HepG2 (cell line): ENCODE measurements at regions not wholly inside any gene's neighbourhood (a gene's known extent, or its start where the extent isn't known, plus 50 kb on each side); places are given as distances from the start of the nearest gene placed in this dataset.

Source experiments
- ETV5 ChIP-seq: IDR thresholded peaks from 2 replicates; pipeline ENCODE4 v1.6.1; 2018; ENCODE audit warnings: missing biosample characterization, missing genetic modification reagents, inconsistent platforms, borderline replicate concordance
- HNRNPK ChIP-seq: fragments of 200-400 bp; formaldehyde crosslinking; IDR thresholded peaks from 2 replicates; pipeline ENCODE4 v1.6.1; 2018; ENCODE audit warnings: low read length, low read depth, moderate library complexity, mild to moderate bottlenecking; ENCODE audit not compliant: poor library complexity, severe bottlenecking
- MYC ChIP-seq: sonication (generic); formaldehyde crosslinking; IDR thresholded peaks from 2 replicates; pipeline ENCODE4 v1.9.0; 2021; ENCODE audit warnings: missing genetic modification reagents, borderline replicate concordance
- RAD21 ChIP-seq: fragments of 450-650 bp; formaldehyde crosslinking; IDR thresholded peaks from 2 replicates; pipeline ENCODE4 v1.5.0; 2020; ENCODE audit warnings: mild to moderate bottlenecking
- TAF1 ChIP-seq: sonication (generic); formaldehyde crosslinking; IDR thresholded peaks from 2 replicates; pipeline ENCODE4 v1.4.0; 2020; ENCODE audit warnings: missing genetic modification reagents
- TCF12 ChIP-seq, 2 experiments: fragments of 450-650 bp in 1 of 2; sonication (generic) in 1 of 2; formaldehyde crosslinking in 1 of 2; IDR thresholded peaks; 2 replicates each; pipeline versions ENCODE4 v1.6.1 to v1.8.0; 2017 to 2022; ENCODE audit warnings: antibody characterized with exemption in 1 of 2, mild to moderate bottlenecking in 1 of 2, missing genetic modification reagents in 1 of 2, moderate library complexity in 1 of 2
- ZBTB21 ChIP-seq: sonication (generic); formaldehyde crosslinking; IDR thresholded peaks from 2 replicates; pipeline ENCODE4 v1.4.0; 2020; ENCODE audit warnings: missing genetic modification reagents
- ZFP82 ChIP-seq: sonication (generic); formaldehyde crosslinking; IDR thresholded peaks from 2 replicates; pipeline ENCODE4 v1.5.1; 2020; ENCODE audit warnings: mild to moderate bottlenecking, missing genetic modification reagents, borderline replicate concordance
- ZMAT3 ChIP-seq: sonication (generic); formaldehyde crosslinking; conservative IDR thresholded peaks from 2 replicates; pipeline ENCODE4 v1.7.0; 2021; ENCODE audit warnings: missing genetic modification reagents
- ZNF446 ChIP-seq: sonication (generic); formaldehyde crosslinking; IDR thresholded peaks from 2 replicates; pipeline ENCODE4 v1.5.0; 2020; ENCODE audit warnings: mild to moderate bottlenecking, missing genetic modification reagents
- ZNF83 ChIP-seq: sonication (generic); formaldehyde crosslinking; IDR thresholded peaks from 2 replicates; pipeline ENCODE4 v1.4.0; 2020; ENCODE audit warnings: missing genetic modification reagents, mild to moderate bottlenecking, borderline replicate concordance
- TF ChIP-seq, protein P1 (sequence below): sonication (generic); formaldehyde crosslinking; IDR thresholded peaks from 2 replicates; pipeline ENCODE4 v1.8.0; 2022; ENCODE audit warnings: mild to moderate bottlenecking, missing genetic modification reagents, borderline replicate concordance
- TF ChIP-seq, protein P2 (sequence below): sonication (generic); formaldehyde crosslinking; IDR thresholded peaks from 2 replicates; pipeline ENCODE4 v1.4.0; 2020; ENCODE audit warnings: missing genetic modification reagents
- TF ChIP-seq, protein P3 (sequence below): sonication (generic); formaldehyde crosslinking; IDR thresholded peaks from 2 replicates; pipeline ENCODE4 v1.4.0; 2020; ENCODE audit warnings: missing genetic modification reagents

DNA sequence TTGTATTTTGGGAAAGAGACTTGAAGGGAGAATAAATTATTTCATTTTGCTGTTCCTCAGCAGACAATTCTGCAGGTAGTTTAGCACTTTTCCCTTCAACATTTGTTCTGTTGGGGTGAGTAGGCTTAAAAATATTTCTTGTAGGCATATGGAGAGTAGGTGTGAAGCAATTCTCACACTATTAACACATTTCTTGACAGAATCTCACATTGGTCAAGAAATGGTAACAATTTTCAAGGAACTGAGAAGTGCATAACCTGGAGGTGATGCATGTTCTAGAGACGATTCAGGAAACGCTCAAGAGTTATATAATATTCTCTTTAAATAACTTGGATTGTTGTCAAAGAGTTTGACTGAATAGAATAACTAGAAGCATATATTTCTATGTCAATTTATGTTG lies 658.2 kb downstream of the STIM2 start:
- TF ChIP-seq, protein P1, sequence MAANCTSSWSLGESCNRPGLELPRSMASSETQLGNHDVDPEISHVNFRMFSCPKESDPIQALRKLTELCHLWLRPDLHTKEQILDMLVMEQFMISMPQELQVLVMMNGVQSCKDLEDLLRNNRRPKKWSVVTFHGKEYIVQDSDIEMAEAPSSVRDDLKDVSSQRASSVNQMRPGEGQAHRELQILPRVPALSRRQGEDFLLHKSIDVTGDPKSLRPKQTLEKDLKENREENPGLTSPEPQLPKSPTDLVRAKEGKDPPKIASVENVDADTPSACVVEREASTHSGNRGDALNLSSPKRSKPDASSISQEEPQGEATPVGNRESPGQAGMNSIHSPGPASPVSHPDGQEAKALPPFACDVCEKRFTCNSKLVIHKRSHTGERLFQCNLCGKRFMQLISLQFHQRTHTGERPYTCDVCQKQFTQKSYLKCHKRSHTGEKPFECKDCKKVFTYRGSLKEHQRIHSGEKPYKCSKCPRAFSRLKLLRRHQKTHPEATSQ (CRISPR knock-in tag), result no peak
- no peak for TF ChIP-seq ETV5 (CRISPR knock-in tag)
- TF ChIP-seq, protein P2, sequence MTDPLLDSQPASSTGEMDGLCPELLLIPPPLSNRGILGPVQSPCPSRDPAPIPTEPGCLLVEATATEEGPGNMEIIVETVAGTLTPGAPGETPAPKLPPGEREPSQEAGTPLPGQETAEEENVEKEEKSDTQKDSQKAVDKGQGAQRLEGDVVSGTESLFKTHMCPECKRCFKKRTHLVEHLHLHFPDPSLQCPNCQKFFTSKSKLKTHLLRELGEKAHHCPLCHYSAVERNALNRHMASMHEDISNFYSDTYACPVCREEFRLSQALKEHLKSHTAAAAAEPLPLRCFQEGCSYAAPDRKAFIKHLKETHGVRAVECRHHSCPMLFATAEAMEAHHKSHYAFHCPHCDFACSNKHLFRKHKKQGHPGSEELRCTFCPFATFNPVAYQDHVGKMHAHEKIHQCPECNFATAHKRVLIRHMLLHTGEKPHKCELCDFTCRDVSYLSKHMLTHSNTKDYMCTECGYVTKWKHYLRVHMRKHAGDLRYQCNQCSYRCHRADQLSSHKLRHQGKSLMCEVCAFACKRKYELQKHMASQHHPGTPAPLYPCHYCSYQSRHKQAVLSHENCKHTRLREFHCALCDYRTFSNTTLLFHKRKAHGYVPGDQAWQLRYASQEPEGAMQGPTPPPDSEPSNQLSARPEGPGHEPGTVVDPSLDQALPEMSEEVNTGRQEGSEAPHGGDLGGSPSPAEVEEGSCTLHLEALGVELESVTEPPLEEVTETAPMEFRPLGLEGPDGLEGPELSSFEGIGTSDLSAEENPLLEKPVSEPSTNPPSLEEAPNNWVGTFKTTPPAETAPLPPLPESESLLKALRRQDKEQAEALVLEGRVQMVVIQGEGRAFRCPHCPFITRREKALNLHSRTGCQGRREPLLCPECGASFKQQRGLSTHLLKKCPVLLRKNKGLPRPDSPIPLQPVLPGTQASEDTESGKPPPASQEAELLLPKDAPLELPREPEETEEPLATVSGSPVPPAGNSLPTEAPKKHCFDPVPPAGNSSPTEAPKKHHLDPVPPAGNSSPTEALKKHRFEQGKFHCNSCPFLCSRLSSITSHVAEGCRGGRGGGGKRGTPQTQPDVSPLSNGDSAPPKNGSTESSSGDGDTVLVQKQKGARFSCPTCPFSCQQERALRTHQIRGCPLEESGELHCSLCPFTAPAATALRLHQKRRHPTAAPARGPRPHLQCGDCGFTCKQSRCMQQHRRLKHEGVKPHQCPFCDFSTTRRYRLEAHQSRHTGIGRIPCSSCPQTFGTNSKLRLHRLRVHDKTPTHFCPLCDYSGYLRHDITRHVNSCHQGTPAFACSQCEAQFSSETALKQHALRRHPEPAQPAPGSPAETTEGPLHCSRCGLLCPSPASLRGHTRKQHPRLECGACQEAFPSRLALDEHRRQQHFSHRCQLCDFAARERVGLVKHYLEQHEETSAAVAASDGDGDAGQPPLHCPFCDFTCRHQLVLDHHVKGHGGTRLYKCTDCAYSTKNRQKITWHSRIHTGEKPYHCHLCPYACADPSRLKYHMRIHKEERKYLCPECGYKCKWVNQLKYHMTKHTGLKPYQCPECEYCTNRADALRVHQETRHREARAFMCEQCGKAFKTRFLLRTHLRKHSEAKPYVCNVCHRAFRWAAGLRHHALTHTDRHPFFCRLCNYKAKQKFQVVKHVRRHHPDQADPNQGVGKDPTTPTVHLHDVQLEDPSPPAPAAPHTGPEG, result no peak
- no peak for TF ChIP-seq ZNF446 (CRISPR knock-in tag)
- no peak for TF ChIP-seq ZNF83 (CRISPR knock-in tag)
- TF ChIP-seq MYC (CRISPR knock-in tag), result no peak
- TF ChIP-seq HNRNPK, result no peak
- no peak for TF ChIP-seq ZBTB21 (CRISPR knock-in tag)
- TF ChIP-seq TCF12 (IDR thresholded peaks at IDR 0.05), result no peak
- no peak for TF ChIP-seq TCF12 (CRISPR knock-in tag; IDR thresholded peaks at IDR 0.05)
- TF ChIP-seq, protein P3, sequence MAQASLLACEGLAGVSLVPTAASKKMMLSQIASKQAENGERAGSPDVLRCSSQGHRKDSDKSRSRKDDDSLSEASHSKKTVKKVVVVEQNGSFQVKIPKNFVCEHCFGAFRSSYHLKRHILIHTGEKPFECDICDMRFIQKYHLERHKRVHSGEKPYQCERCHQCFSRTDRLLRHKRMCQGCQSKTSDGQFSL (CRISPR knock-in tag), result no peak
- no peak for TF ChIP-seq TAF1 (CRISPR knock-in tag)
- TF ChIP-seq ZFP82 (CRISPR knock-in tag), result no peak
- TF ChIP-seq ZMAT3 (CRISPR knock-in tag), result no peak
- TF ChIP-seq RAD21 (CRISPR knock-in tag), result no peak
